Trophoblast cell (in vitro differentiated cells and primary cell): ENCODE measurements at regions not wholly inside any gene's neighbourhood (a gene's known extent, or its start where the extent isn't known, plus 50 kb on each side); places are given as distances from the start of the nearest gene placed in this dataset.

ENCODE experiments used
- DNase-seq, 2 donors: peaks; one replicate each; pipeline ENCODE4 v3.0.0-alpha.2; 2016
- H2AFZ ChIP-seq: 2 replicates; pipeline ENCODE4 v1.6.1; 2013; ENCODE audit warnings: low read length, moderate library complexity, mild to moderate bottlenecking; ENCODE audit not compliant: insufficient read depth, poor library complexity
- H2AK5ac ChIP-seq: 2 replicates; pipeline ENCODE4 v1.6.1; 2013; ENCODE audit warnings: mild to moderate bottlenecking, low read length
- H2BK120ac ChIP-seq: 2 replicates; pipeline ENCODE4 v1.6.1; 2013; ENCODE audit warnings: low read length, mild to moderate bottlenecking, moderate library complexity; ENCODE audit not compliant: insufficient read depth, poor library complexity
- H2BK12ac ChIP-seq: 2 replicates; pipeline ENCODE4 v1.6.1; 2013; ENCODE audit warnings: mild to moderate bottlenecking, low read length, moderate library complexity
- H2BK5ac ChIP-seq: 2 replicates; pipeline ENCODE4 v1.6.1; 2013; ENCODE audit warnings: low read length, low read depth, moderate library complexity, mild to moderate bottlenecking; ENCODE audit not compliant: poor library complexity
- H3K14ac ChIP-seq: 2 replicates; pipeline ENCODE4 v1.6.1; 2013; ENCODE audit warnings: mild to moderate bottlenecking, low read length
- H3K18ac ChIP-seq: 2 replicates; pipeline ENCODE4 v1.6.1; 2013; ENCODE audit warnings: mild to moderate bottlenecking, low read length
- H3K23ac ChIP-seq: 2 replicates; pipeline ENCODE4 v1.6.1; 2013; ENCODE audit warnings: low read length
- H3K27ac ChIP-seq: 2 replicates; pipeline ENCODE4 v1.5.1; 2013; ENCODE audit warnings: low read depth, mild to moderate bottlenecking, inconsistent platforms, low read length, moderate library complexity
- H3K27me3 ChIP-seq: 2 replicates; pipeline ENCODE4 v1.6.1; 2013; ENCODE audit warnings: inconsistent platforms, mild to moderate bottlenecking, low read length, moderate library complexity; ENCODE audit not compliant: insufficient read depth
- H3K36me3 ChIP-seq, 2 experiments: 1 replicate in 1 of 2; 2 replicates in 1 of 2; pipeline ENCODE4 v1.6.1; 2013; ENCODE audit warnings: low read length in 2 of 2, mild to moderate bottlenecking in 2 of 2, moderate library complexity in 1 of 2; ENCODE audit not compliant: insufficient read depth in 2 of 2, control insufficient read depth in 1 of 2
- H3K4ac ChIP-seq: 2 replicates; pipeline ENCODE4 v1.6.1; 2013; ENCODE audit warnings: low read depth, mild to moderate bottlenecking, low read length, moderate library complexity
- H3K4me1 ChIP-seq, 2 experiments: 1 replicate in 1 of 2; 2 replicates in 1 of 2; pipeline ENCODE4 v1.6.1; 2013; ENCODE audit warnings: low read length in 2 of 2, mild to moderate bottlenecking in 2 of 2, moderate library complexity in 1 of 2; ENCODE audit not compliant: insufficient read depth in 2 of 2, control insufficient read depth in 1 of 2
- H3K4me2 ChIP-seq: 2 replicates; pipeline ENCODE4 v1.6.1; 2013; ENCODE audit warnings: inconsistent platforms, mild to moderate bottlenecking, low read length, moderate library complexity
- H3K4me3 ChIP-seq: 2 replicates; pipeline ENCODE4 v1.5.1; 2013; ENCODE audit warnings: mild to moderate bottlenecking, low read depth, low read length, inconsistent platforms
- H3K79me1 ChIP-seq: one replicate; pipeline ENCODE4 v1.6.1; 2013; ENCODE audit warnings: low read length
- H3K79me2 ChIP-seq: 2 replicates; pipeline ENCODE4 v1.6.1; 2013; ENCODE audit warnings: low read length, mild to moderate bottlenecking; ENCODE audit not compliant: control insufficient read depth, insufficient read depth, poor library complexity
- H3K9ac ChIP-seq: 2 replicates; pipeline ENCODE4 v1.6.1; 2013; ENCODE audit warnings: mild to moderate bottlenecking, low read length
- H3K9me3 ChIP-seq: 2 replicates; pipeline ENCODE4 v1.6.1; 2013; ENCODE audit warnings: low read depth, mild to moderate bottlenecking, control low read depth, inconsistent platforms, low read length; ENCODE audit not compliant: insufficient read depth
- H4K12ac ChIP-seq: 2 replicates; pipeline ENCODE4 v1.6.1; 2013; ENCODE audit warnings: low read depth, mild to moderate bottlenecking, low read length, moderate library complexity
- H4K8ac ChIP-seq: 2 replicates; pipeline ENCODE4 v1.6.1; 2013; ENCODE audit warnings: low read depth, mild to moderate bottlenecking, low read length, moderate library complexity
- H4K91ac ChIP-seq: one replicate; pipeline ENCODE4 v1.6.1; 2013; ENCODE audit warnings: low read depth, mild to moderate bottlenecking, low read length, moderate library complexity
- WGBS: extraction: QIAGEN DNeasy Blood & Tissue Kit; methylation state at CpG from one replicate; pipeline ENCODE4 v1.1.7; 2013; ENCODE audit warnings: missing lambda C conversion rate; ENCODE audit not compliant: insufficient read length, insufficient coverage; ENCODE audit errors: extremely low coverage; 5-methylcytosine and 5-hydroxymethylcytosine counted together

DNA sequence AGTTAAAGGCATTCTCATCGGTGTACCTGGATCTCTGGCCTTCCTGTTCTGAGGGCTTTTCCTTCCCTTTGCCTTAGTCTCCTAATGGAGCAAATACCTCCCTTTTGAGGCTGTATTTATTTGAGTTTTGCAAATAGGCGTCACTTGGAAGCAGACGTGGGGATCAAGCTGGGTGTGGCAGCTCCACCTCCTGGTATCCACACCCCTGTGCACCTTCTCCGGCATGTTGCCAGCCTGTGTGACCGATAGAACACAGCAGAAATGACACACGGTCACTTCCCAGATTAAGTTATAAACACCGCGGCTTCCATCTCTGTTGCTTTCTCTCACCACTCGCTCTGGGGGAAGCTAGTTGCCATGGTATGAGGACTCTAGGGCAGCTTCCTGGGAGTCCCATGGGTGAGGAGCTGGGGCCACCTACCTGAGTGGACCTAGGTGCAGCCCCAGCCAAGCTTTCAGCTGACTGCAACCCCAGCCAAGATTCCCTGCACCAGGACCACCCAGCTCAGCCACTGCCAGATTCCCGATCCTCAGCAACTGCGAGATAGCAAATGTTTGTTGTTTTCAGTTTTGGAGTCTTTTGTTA, 214.4 kb upstream of the MVB12B start:
- H4K12ac ChIP-seq, result no peak overlapping the region
- H3K23ac ChIP-seq, result no peak overlapping the region
- no peaks in the 10 kb centered on the region for H3K36me3 ChIP-seq
- no peak overlapping the region for H2AFZ ChIP-seq
- H3K9me3 ChIP-seq, result peaks cover 1% of the 10 kb centered on the region
- no peak overlapping the region for H4K91ac ChIP-seq
- H2BK120ac ChIP-seq, result no peak overlapping the region
- H3K18ac ChIP-seq, result no peak overlapping the region
- no peaks in the 10 kb centered on the region for H3K79me1 ChIP-seq
- H3K4me3 ChIP-seq, result no peak overlapping the region
- H3K79me2 ChIP-seq, result no peaks in the 10 kb centered on the region
- H3K9ac ChIP-seq, result no peak overlapping the region
- no peak overlapping the region for H3K4ac ChIP-seq
- no peaks in the 10 kb centered on the region for H3K27me3 ChIP-seq
- no peak overlapping the region for H3K27ac ChIP-seq
- no peak overlapping the region for H3K14ac ChIP-seq
- H3K4me1 ChIP-seq, result no peaks in the 10 kb centered on the region
- no peak overlapping the region for H4K8ac ChIP-seq
- H2BK12ac ChIP-seq, result no peak overlapping the region
- no peak overlapping the region for H2BK5ac ChIP-seq
- H2AK5ac ChIP-seq, result no peak overlapping the region
- H3K4me2 ChIP-seq, result no peak overlapping the region
- WGBS, result no CpG with 5 or more reads among the region's 11 CpGs
- no peak for DNase-seq

DNA sequence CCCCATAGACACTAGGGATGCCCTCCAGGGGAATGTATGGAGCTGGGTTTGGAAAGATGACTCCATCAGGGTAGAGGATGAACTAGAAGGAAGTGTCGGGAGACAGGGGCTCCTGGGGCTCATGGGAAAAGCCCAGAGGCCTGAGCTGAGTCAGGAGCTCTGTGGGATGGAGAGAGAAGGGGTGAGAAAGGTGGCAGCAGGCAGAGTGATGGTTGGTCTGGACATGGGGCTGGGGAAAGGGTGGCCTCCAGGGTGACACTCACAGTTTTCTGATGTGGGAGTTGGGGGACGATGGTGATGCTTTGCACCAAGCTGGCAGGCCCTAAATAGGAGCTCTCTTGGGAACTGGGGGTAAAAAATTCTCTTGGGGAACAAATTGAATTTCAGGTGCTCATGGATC, 213.5 kb upstream of the MVB12B start:
- no peak overlapping the region for H2AFZ ChIP-seq
- H2BK5ac ChIP-seq, result no peak overlapping the region
- H2BK12ac ChIP-seq, result no peak overlapping the region
- no peak overlapping the region for H4K8ac ChIP-seq
- H3K9ac ChIP-seq, result no peak overlapping the region
- no peaks in the 10 kb centered on the region for H3K79me2 ChIP-seq
- no peaks in the 10 kb centered on the region for H3K9me3 ChIP-seq
- H2AK5ac ChIP-seq, result no peak overlapping the region
- H3K4ac ChIP-seq, result no peak overlapping the region
- no peak overlapping the region for H4K91ac ChIP-seq
- H3K4me2 ChIP-seq, result no peak overlapping the region
- H3K4me3 ChIP-seq, result no peak overlapping the region
- no peaks in the 10 kb centered on the region for H3K27me3 ChIP-seq
- H3K4me1 ChIP-seq, result no peaks in the 10 kb centered on the region
- H2BK120ac ChIP-seq, result no peak overlapping the region
- H3K14ac ChIP-seq, result no peak overlapping the region
- H3K79me1 ChIP-seq, result no peaks in the 10 kb centered on the region
- DNase-seq, result no peak
- H3K23ac ChIP-seq, result no peak overlapping the region
- no peaks in the 10 kb centered on the region for H3K36me3 ChIP-seq
- H3K27ac ChIP-seq, result no peak overlapping the region
- WGBS, result no CpG with 5 or more reads among the region's 2 CpGs
- no peak overlapping the region for H4K12ac ChIP-seq
- no peak overlapping the region for H3K18ac ChIP-seq

DNA sequence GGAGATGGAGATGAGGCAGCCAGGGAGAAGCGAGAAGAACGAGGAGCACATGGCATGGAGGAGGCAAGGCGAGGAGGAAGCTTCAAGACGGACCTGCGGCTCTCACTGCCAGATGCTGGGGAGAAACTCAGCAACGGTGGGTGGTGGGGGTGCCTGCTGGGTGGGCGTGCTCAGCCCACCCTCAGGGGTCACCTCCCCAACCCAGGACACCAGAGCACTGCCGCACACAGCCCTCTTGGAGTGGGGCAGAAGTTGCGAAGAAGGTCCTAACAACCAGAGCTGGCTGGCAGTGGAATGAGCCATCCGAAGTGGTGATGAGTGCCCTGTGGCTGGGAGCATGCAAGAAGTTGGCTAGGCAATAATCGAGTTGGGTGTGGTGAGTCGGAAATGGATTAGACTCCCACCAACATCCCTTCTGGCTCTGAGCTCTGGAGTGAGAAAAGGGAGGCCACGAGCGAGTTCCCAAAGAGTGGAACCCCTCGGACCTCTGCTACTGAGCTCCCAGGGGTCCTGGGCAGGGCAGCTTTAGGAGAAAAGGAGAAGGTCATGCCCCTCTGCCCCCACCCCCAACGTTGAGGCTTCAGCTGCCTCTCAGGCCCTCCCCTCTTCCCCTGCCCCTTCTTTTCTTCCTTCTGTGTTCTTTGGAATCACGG, 212.7 kb upstream of the MVB12B start:
- H4K8ac ChIP-seq, result no peak overlapping the region
- H2AK5ac ChIP-seq, result no peak overlapping the region
- H2BK5ac ChIP-seq, result no peak overlapping the region
- H3K9ac ChIP-seq, result no peak overlapping the region
- H3K79me1 ChIP-seq, result no peaks in the 10 kb centered on the region
- H3K27me3 ChIP-seq, result no peaks in the 10 kb centered on the region
- DNase-seq, result no peak
- H3K27ac ChIP-seq, result no peak overlapping the region
- no peak overlapping the region for H4K12ac ChIP-seq
- H3K4ac ChIP-seq, result no peak overlapping the region
- no peaks in the 10 kb centered on the region for H3K9me3 ChIP-seq
- no peak overlapping the region for H3K4me3 ChIP-seq
- H3K23ac ChIP-seq, result no peak overlapping the region
- H3K4me1 ChIP-seq, result no peaks in the 10 kb centered on the region
- H3K18ac ChIP-seq, result no peak overlapping the region
- no peak overlapping the region for H3K14ac ChIP-seq
- no peak overlapping the region for H3K4me2 ChIP-seq
- no CpG with 5 or more reads among the region's 17 CpGs for WGBS
- no peak overlapping the region for H2BK12ac ChIP-seq
- H2BK120ac ChIP-seq, result no peak overlapping the region
- H3K79me2 ChIP-seq, result no peaks in the 10 kb centered on the region
- no peaks in the 10 kb centered on the region for H3K36me3 ChIP-seq
- H4K91ac ChIP-seq, result no peak overlapping the region
- H2AFZ ChIP-seq, result no peak overlapping the region

DNA sequence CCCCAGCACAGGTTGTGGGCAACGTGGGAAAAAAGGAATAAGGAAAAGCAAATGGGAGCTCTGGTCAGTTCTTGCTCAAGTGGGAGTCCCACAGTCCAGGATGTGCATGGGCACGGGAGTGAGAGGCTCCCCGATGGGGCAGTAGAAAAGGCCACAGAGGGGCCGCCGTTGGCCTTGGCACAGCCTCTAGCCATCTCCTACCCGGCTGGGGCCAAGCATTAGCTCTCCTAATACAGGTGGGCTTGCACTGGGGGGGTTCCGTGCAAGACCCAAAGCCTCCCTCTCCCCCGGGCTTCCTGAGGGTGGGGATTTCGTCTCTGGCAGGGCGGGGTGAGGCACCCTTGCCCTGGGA, 212.2 kb upstream of the MVB12B start:
- Histone ChIP-seq H3K23ac (no peak overlapping the region), H3K14ac (no peak overlapping the region), H3K9me3 (no peaks in the 10 kb centered on the region), H2BK120ac (no peak overlapping the region), H3K27me3 (no peaks in the 10 kb centered on the region), H3K4me3 (no peak overlapping the region), H4K8ac (no peak overlapping the region), H3K4me1 (no peaks in the 10 kb centered on the region), H2BK5ac (no peak overlapping the region), H2AK5ac (no peak overlapping the region), H2BK12ac (no peak overlapping the region), H3K79me2 (no peaks in the 10 kb centered on the region), H3K18ac (no peak overlapping the region), H2AFZ (no peak overlapping the region), H3K4ac (no peak overlapping the region), H3K36me3 (no peaks in the 10 kb centered on the region), H3K9ac (no peak overlapping the region), H3K4me2 (no peak overlapping the region), H4K91ac (no peak overlapping the region), H4K12ac (no peak overlapping the region), H3K79me1 (no peaks in the 10 kb centered on the region), H3K27ac (no peak overlapping the region)
- no CpG with 5 or more reads among the region's 10 CpGs for WGBS
- no peak for DNase-seq
